ENCODE measurements at regions not wholly inside any gene's neighbourhood (a gene's known extent, or its start where the extent isn't known, plus 50 kb on each side); places are given as distances from the start of the nearest gene placed in this dataset.

GRCh38 chrX:25599061-25599460 is 539.1 kb upstream of the MAGEB18 start:
- no peaks in the 10 kb centered on the region for H3K36me3 ChIP-seq (ENCODE audit: control insufficient read depth in 2 of 2, insufficient read depth in 2 of 2, low read length in 1 of 2)
- 87% methylated on average over 3 of the region's 3 CpGs for WGBS

GRCh38 chrX:25600776-25601175 is 537.4 kb upstream of the MAGEB18 start:
- WGBS, result 83% methylated on average over 1 of the region's 1 CpG
- no peak overlapping the region for H3K27ac ChIP-seq (ENCODE audit: low read depth in 1 of 2, low read length in 1 of 2)
- no peak overlapping the region for H3K4me3 ChIP-seq (ENCODE audit: low read length in 2 of 2)
- no peaks in the 10 kb centered on the region for H3K4me1 ChIP-seq (ENCODE audit: control insufficient read depth in 2 of 2, insufficient read depth in 2 of 2, low read length in 2 of 2)
- no peaks in the 10 kb centered on the region for H3K27me3 ChIP-seq (ENCODE audit: control insufficient read depth in 2 of 2, insufficient read depth in 1 of 2, low read length in 1 of 2)
- no peak for DNase-seq (ENCODE audit: low read depth in 6 of 9, low spot score in 9 of 9)
- no peaks in the 10 kb centered on the region for H3K36me3 ChIP-seq (ENCODE audit: control insufficient read depth in 2 of 2, insufficient read depth in 2 of 2, low read length in 1 of 2)
- peaks cover 0 to under 1% of the 10 kb centered on the region in 2 donors for H3K9me3 ChIP-seq (ENCODE audit: control insufficient read depth in 2 of 2, insufficient read depth in 1 of 2, low read length in 1 of 2)

More at GRCh38 chrX:25599061-25599460, 539.1 kb upstream of the MAGEB18 start:
- H3K27me3 ChIP-seq (ENCODE audit: control insufficient read depth in 2 of 2, insufficient read depth in 1 of 2, low read length in 1 of 2), result no peaks in the 10 kb centered on the region
- H3K4me1 ChIP-seq (ENCODE audit: control insufficient read depth in 2 of 2, insufficient read depth in 2 of 2, low read length in 2 of 2), result no peaks in the 10 kb centered on the region
- DNase-seq (ENCODE audit: low read depth in 6 of 9, low spot score in 9 of 9), result no peak
- H3K27ac ChIP-seq (ENCODE audit: low read depth in 1 of 2, low read length in 1 of 2), result no peak overlapping the region
- H3K4me3 ChIP-seq (ENCODE audit: low read length in 2 of 2), result no peak overlapping the region
- no peaks in the 10 kb centered on the region for H3K9me3 ChIP-seq (ENCODE audit: control insufficient read depth in 2 of 2, insufficient read depth in 1 of 2, low read length in 1 of 2)

GRCh38 chrX:25601323-25601722 is 536.8 kb upstream of the MAGEB18 start:
- Histone ChIP-seq H3K36me3 (ENCODE audit: control insufficient read depth in 2 of 2, insufficient read depth in 2 of 2, low read length in 1 of 2) (no peaks in the 10 kb centered on the region), H3K4me1 (ENCODE audit: control insufficient read depth in 2 of 2, insufficient read depth in 2 of 2, low read length in 2 of 2) (no peaks in the 10 kb centered on the region), H3K27me3 (ENCODE audit: control insufficient read depth in 2 of 2, insufficient read depth in 1 of 2, low read length in 1 of 2) (no peaks in the 10 kb centered on the region), H3K27ac (ENCODE audit: low read depth in 1 of 2, low read length in 1 of 2) (no peak overlapping the region), H3K4me3 (ENCODE audit: low read length in 2 of 2) (no peak overlapping the region), H3K9me3 (ENCODE audit: control insufficient read depth in 2 of 2, insufficient read depth in 1 of 2, low read length in 1 of 2) (peaks cover 0 to 6% of the 10 kb centered on the region in 2 donors)
- 91% methylated on average over 3 of the region's 3 CpGs for WGBS
- no peak for DNase-seq (ENCODE audit: low read depth in 6 of 9, low spot score in 9 of 9)

- no peaks in the 10 kb centered on the region for H3K9me3 ChIP-seq (ENCODE audit: control insufficient read depth in 2 of 2, insufficient read depth in 1 of 2, low read length in 1 of 2)
- H3K27me3 ChIP-seq (ENCODE audit: control insufficient read depth in 2 of 2, insufficient read depth in 1 of 2, low read length in 1 of 2), result no peaks in the 10 kb centered on the region
- 90% methylated on average over 4 of the region's 4 CpGs for WGBS
- no peak overlapping the region for H3K4me3 ChIP-seq (ENCODE audit: low read length in 2 of 2)
- DNase-seq (ENCODE audit: low read depth in 6 of 9, low spot score in 9 of 9), result no peak
- H3K36me3 ChIP-seq (ENCODE audit: control insufficient read depth in 2 of 2, insufficient read depth in 2 of 2, low read length in 1 of 2), result no peaks in the 10 kb centered on the region
- H3K27ac ChIP-seq (ENCODE audit: low read depth in 1 of 2, low read length in 1 of 2), result no peak overlapping the region
- H3K4me1 ChIP-seq (ENCODE audit: control insufficient read depth in 2 of 2, insufficient read depth in 2 of 2, low read length in 2 of 2), result no peaks in the 10 kb centered on the region
Observed at GRCh38 chrX:25618248-25618647, 519.9 kb upstream of the MAGEB18 start.

- 0% methylated on average over 1 of the region's 1 CpG for WGBS
- Histone ChIP-seq H3K27me3 (ENCODE audit: control insufficient read depth in 2 of 2, insufficient read depth in 1 of 2, low read length in 1 of 2) (no peaks in the 10 kb centered on the region), H3K9me3 (ENCODE audit: control insufficient read depth in 2 of 2, insufficient read depth in 1 of 2, low read length in 1 of 2) (no peaks in the 10 kb centered on the region), H3K27ac (ENCODE audit: low read depth in 1 of 2, low read length in 1 of 2) (no peak overlapping the region), H3K36me3 (ENCODE audit: control insufficient read depth in 2 of 2, insufficient read depth in 2 of 2, low read length in 1 of 2) (no peaks in the 10 kb centered on the region), H3K4me3 (ENCODE audit: low read length in 2 of 2) (no peak overlapping the region), H3K4me1 (ENCODE audit: control insufficient read depth in 2 of 2, insufficient read depth in 2 of 2, low read length in 2 of 2) (no peaks in the 10 kb centered on the region)
- no peak for DNase-seq (ENCODE audit: low read depth in 6 of 9, low spot score in 9 of 9)
Observed at GRCh38 chrX:25640276-25640675, 497.9 kb upstream of the MAGEB18 start.

GRCh38 chrX:25646156-25646555 is 492.0 kb upstream of the MAGEB18 start:
- H3K27ac ChIP-seq (ENCODE audit: low read depth in 1 of 2, low read length in 1 of 2), result no peak overlapping the region

GRCh38 chrX:25648790-25649189 is 489.4 kb upstream of the MAGEB18 start:
- H3K27ac ChIP-seq (ENCODE audit: low read depth in 1 of 2, low read length in 1 of 2), result no peak overlapping the region
- no peaks in the 10 kb centered on the region for H3K9me3 ChIP-seq (ENCODE audit: control insufficient read depth in 2 of 2, insufficient read depth in 1 of 2, low read length in 1 of 2)
- WGBS, result 83% methylated on average over 2 of the region's 2 CpGs
- H3K4me3 ChIP-seq (ENCODE audit: low read length in 2 of 2), result no peak overlapping the region
- no peaks in the 10 kb centered on the region for H3K4me1 ChIP-seq (ENCODE audit: control insufficient read depth in 2 of 2, insufficient read depth in 2 of 2, low read length in 2 of 2)
- H3K36me3 ChIP-seq (ENCODE audit: control insufficient read depth in 2 of 2, insufficient read depth in 2 of 2, low read length in 1 of 2), result no peaks in the 10 kb centered on the region
- H3K27me3 ChIP-seq (ENCODE audit: control insufficient read depth in 2 of 2, insufficient read depth in 1 of 2, low read length in 1 of 2), result no peaks in the 10 kb centered on the region
- DNase-seq (ENCODE audit: low read depth in 6 of 9, low spot score in 9 of 9), result no peak

More at GRCh38 chrX:25646156-25646555, 492.0 kb upstream of the MAGEB18 start:
- DNase-seq (ENCODE audit: low read depth in 6 of 9, low spot score in 9 of 9), result no peak
- Histone ChIP-seq H3K27me3 (ENCODE audit: control insufficient read depth in 2 of 2, insufficient read depth in 1 of 2, low read length in 1 of 2) (no peaks in the 10 kb centered on the region), H3K36me3 (ENCODE audit: control insufficient read depth in 2 of 2, insufficient read depth in 2 of 2, low read length in 1 of 2) (no peaks in the 10 kb centered on the region), H3K4me1 (ENCODE audit: control insufficient read depth in 2 of 2, insufficient read depth in 2 of 2, low read length in 2 of 2) (no peaks in the 10 kb centered on the region), H3K9me3 (ENCODE audit: control insufficient read depth in 2 of 2, insufficient read depth in 1 of 2, low read length in 1 of 2) (no peaks in the 10 kb centered on the region), H3K4me3 (ENCODE audit: low read length in 2 of 2) (no peak overlapping the region)
- 98% methylated on average over 21 of the region's 21 CpGs for WGBS

GRCh38 chrX:25650216-25650820 is 487.8 kb upstream of the MAGEB18 start:
- no peaks in the 10 kb centered on the region for H3K27me3 ChIP-seq (ENCODE audit: control insufficient read depth in 2 of 2, insufficient read depth in 1 of 2, low read length in 1 of 2)
- no peaks in the 10 kb centered on the region for H3K4me1 ChIP-seq (ENCODE audit: control insufficient read depth in 2 of 2, insufficient read depth in 2 of 2, low read length in 2 of 2)
- no peak for DNase-seq (ENCODE audit: low read depth in 6 of 9, low spot score in 9 of 9)
- H3K27ac ChIP-seq (ENCODE audit: low read depth in 1 of 2, low read length in 1 of 2), result no peak overlapping the region
- WGBS, result 90% methylated on average over 5 of the region's 5 CpGs
- H3K36me3 ChIP-seq (ENCODE audit: control insufficient read depth in 2 of 2, insufficient read depth in 2 of 2, low read length in 1 of 2), result no peaks in the 10 kb centered on the region
- H3K9me3 ChIP-seq (ENCODE audit: control insufficient read depth in 2 of 2, insufficient read depth in 1 of 2, low read length in 1 of 2), result no peaks in the 10 kb centered on the region
- no peak overlapping the region for H3K4me3 ChIP-seq (ENCODE audit: low read length in 2 of 2)

- Histone ChIP-seq H3K27ac (ENCODE audit: low read depth in 1 of 2, low read length in 1 of 2) (no peak overlapping the region), H3K4me1 (ENCODE audit: control insufficient read depth in 2 of 2, insufficient read depth in 2 of 2, low read length in 2 of 2) (no peaks in the 10 kb centered on the region), H3K4me3 (ENCODE audit: low read length in 2 of 2) (no peak overlapping the region), H3K36me3 (ENCODE audit: control insufficient read depth in 2 of 2, insufficient read depth in 2 of 2, low read length in 1 of 2) (no peaks in the 10 kb centered on the region), H3K27me3 (ENCODE audit: control insufficient read depth in 2 of 2, insufficient read depth in 1 of 2, low read length in 1 of 2) (no peaks in the 10 kb centered on the region), H3K9me3 (ENCODE audit: control insufficient read depth in 2 of 2, insufficient read depth in 1 of 2, low read length in 1 of 2) (no peaks in the 10 kb centered on the region)
- 96% methylated on average over 3 of the region's 3 CpGs for WGBS
- DNase-seq (ENCODE audit: low read depth in 6 of 9, low spot score in 9 of 9), result no peak
Observed at GRCh38 chrX:25659317-25659716, 478.8 kb upstream of the MAGEB18 start.
